Fibroblast of lung (primary cell): ENCODE measurements at regions not wholly inside any gene's neighbourhood (a gene's known extent, or its start where the extent isn't known, plus 50 kb on each side); places are given as distances from the start of the nearest gene placed in this dataset.

Source experiments
- CTCF ChIP-seq, 2 donors: IDR thresholded peaks in 1 of 2; conservative IDR thresholded peaks in 1 of 2; 1 replicate in 1 of 2; 2 replicates in 1 of 2; pipeline ENCODE4 v1.5.1; 2011 to 2012; ENCODE audit warnings: low read length in 2 of 2, control low read depth in 1 of 2, inconsistent platforms in 1 of 2, low read depth in 1 of 2, mild to moderate bottlenecking in 1 of 2
- EZH2 ChIP-seq: IDR thresholded peaks from 2 replicates; pipeline ENCODE4 v1.5.1; 2012; ENCODE audit warnings: low read length, control low read depth, mild to moderate bottlenecking; ENCODE audit errors: missing control alignments

- no peak for TF ChIP-seq CTCF (conservative IDR thresholded peaks at IDR 0.05 in 1 of 2, IDR thresholded peaks at IDR 0.05 in 1 of 2; ENCODE audit: low read depth in 1 of 2, low read length in 2 of 2)
- no peak for TF ChIP-seq EZH2
These were observed 323.2 kb downstream of the LRFN2 start for GRCh38 chr6:40263970-40264369.
